ENCODE measurements at regions not wholly inside any gene's neighbourhood (a gene's known extent, or its start where the extent isn't known, plus 50 kb on each side); places are given as distances from the start of the nearest gene placed in this dataset.
"Not testable (repeated sequence)": the region's sequence is repeated elsewhere in the genome, so short reads cannot be mapped to it uniquely, and the experiment has no call there.

DNA sequence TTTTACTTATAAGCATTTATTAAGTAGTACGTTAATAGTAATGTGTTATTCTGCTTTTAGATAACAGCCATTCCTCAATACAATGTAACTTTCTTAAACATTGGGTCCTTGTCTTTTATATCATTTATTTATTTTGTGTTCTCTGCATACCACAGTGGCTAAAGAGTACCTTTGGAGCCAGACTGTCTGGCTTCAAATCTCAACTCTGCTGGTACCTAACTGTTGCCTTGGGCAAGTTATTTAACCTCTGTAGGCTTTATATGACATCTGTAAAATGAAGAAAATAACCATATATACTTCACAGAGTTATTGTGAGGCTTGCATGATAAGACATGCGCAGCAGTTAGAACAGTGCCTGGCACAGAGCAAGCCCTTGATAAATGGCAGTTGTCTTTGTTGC is 397.6 kb downstream of the MDFIC start:
- Histone ChIP-seq H3K79me2 (ENCODE audit: control insufficient read depth, insufficient read depth, low read length) (no peaks in the 10 kb centered on the region), H3K27me3 (ENCODE audit: control insufficient read depth in 2 of 2, insufficient read depth in 2 of 2, low read length in 2 of 2) (no peaks in the 10 kb centered on the region), H3K4me3 (replicated peaks in 1 of 3; ENCODE audit: insufficient read depth in 1 of 3, low read depth in 1 of 3, low read length in 3 of 3) (no peak overlapping the region), H3K4me2 (ENCODE audit: insufficient read depth, low read length) (no peak overlapping the region), H4K20me1 (replicated peaks; ENCODE audit: control insufficient read depth, extremely low read depth, insufficient read depth, low read length) (no peaks in the 10 kb centered on the region), H3K27ac (ENCODE audit: insufficient read depth, low read depth, low read length) (no peak overlapping the region), H3K36me3 (ENCODE audit: control insufficient read depth in 2 of 2, extremely low read depth in 1 of 2, insufficient read depth in 2 of 2, low read length in 2 of 2) (no peaks in the 10 kb centered on the region), H3K9me1 (replicated peaks; ENCODE audit: control insufficient read depth, extremely low read depth, insufficient read depth, low read length) (no peaks in the 10 kb centered on the region), H3K9ac (replicated peaks; ENCODE audit: extremely low read depth, insufficient read depth, low read length) (no peak overlapping the region), H3K9me3 (replicated peaks; ENCODE audit: control insufficient read depth, insufficient read depth, low read length) (no peaks in the 10 kb centered on the region), H2AFZ (ENCODE audit: low read depth, low read length) (no peak overlapping the region), H3K4me1 (ENCODE audit: control insufficient read depth, extremely low read depth, insufficient read depth, low read length) (no peaks in the 10 kb centered on the region)
- ChIA-PET CTCF (no interaction called here), POLR2A (no interaction called here)
- intact Hi-C loops (cut with micrococcal nuclease), result no loop called here
- BruUV-seq (replicated peaks), result no TSS peak
- dilution Hi-C loops (cut with MboI; ENCODE audit: extremely low pct_ligation_motif_present, low sequenced_read_pairs), result no loop called here
- FAIRE-seq (no peak), DNase-seq (ENCODE audit: low read depth, low spot score) (no peak)
- TF ChIP-seq MYC (IDR thresholded peaks at IDR 0.05; ENCODE audit: low read depth, low read length), result no peak
- no peak for TF ChIP-seq POLR2A (IDR thresholded peaks at IDR 0.05; ENCODE audit: low read depth, low read length)
- no peak for TF ChIP-seq MAX (IDR thresholded peaks at IDR 0.05; ENCODE audit: insufficient read depth, insufficient read length)
- no peak for TF ChIP-seq JUN (IDR thresholded peaks at IDR 0.05; ENCODE audit: borderline replicate concordance, insufficient read depth, insufficient read length, low read depth)
- TF ChIP-seq FOS (IDR thresholded peaks at IDR 0.05; ENCODE audit: borderline replicate concordance, insufficient read depth, low read length), result no peak
- TF ChIP-seq, protein P1, sequence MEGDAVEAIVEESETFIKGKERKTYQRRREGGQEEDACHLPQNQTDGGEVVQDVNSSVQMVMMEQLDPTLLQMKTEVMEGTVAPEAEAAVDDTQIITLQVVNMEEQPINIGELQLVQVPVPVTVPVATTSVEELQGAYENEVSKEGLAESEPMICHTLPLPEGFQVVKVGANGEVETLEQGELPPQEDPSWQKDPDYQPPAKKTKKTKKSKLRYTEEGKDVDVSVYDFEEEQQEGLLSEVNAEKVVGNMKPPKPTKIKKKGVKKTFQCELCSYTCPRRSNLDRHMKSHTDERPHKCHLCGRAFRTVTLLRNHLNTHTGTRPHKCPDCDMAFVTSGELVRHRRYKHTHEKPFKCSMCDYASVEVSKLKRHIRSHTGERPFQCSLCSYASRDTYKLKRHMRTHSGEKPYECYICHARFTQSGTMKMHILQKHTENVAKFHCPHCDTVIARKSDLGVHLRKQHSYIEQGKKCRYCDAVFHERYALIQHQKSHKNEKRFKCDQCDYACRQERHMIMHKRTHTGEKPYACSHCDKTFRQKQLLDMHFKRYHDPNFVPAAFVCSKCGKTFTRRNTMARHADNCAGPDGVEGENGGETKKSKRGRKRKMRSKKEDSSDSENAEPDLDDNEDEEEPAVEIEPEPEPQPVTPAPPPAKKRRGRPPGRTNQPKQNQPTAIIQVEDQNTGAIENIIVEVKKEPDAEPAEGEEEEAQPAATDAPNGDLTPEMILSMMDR (IDR thresholded peaks at IDR 0.05; ENCODE audit: extremely low read depth in 1 of 2, insufficient read depth in 1 of 2, low read depth in 1 of 2, low read length in 2 of 2), result no peak
- no peak for TF ChIP-seq EZH2 (IDR thresholded peaks at IDR 0.05; ENCODE audit: borderline replicate concordance, low read depth, low read length, severe bottlenecking)
- TF ChIP-seq GATA2 (IDR thresholded peaks at IDR 0.05; ENCODE audit: insufficient read depth, insufficient read length, low read depth, low read length), result no peak
- no peak for TF ChIP-seq POLR2AphosphoS5 (IDR thresholded peaks at IDR 0.05; ENCODE audit: insufficient read depth, low read depth, low read length)

- DNase-seq (ENCODE audit: low read depth, low spot score); H3K9me3 ChIP-seq (replicated peaks; ENCODE audit: control insufficient read depth, insufficient read depth, low read length); H3K9ac ChIP-seq (replicated peaks; ENCODE audit: extremely low read depth, insufficient read depth, low read length); H3K4me3 ChIP-seq (replicated peaks in 1 of 3; ENCODE audit: insufficient read depth in 1 of 3, low read depth in 1 of 3, low read length in 3 of 3); H4K20me1 ChIP-seq (replicated peaks; ENCODE audit: control insufficient read depth, extremely low read depth, insufficient read depth, low read length); H2AFZ ChIP-seq (ENCODE audit: low read depth, low read length); H3K27ac ChIP-seq (ENCODE audit: insufficient read depth, low read depth, low read length); FAIRE-seq; intact Hi-C loops (cut with micrococcal nuclease); CTCF ChIA-PET; H3K36me3 ChIP-seq (ENCODE audit: control insufficient read depth in 2 of 2, extremely low read depth in 1 of 2, insufficient read depth in 2 of 2, low read length in 2 of 2); POLR2A ChIA-PET; H3K9me1 ChIP-seq (replicated peaks; ENCODE audit: control insufficient read depth, extremely low read depth, insufficient read depth, low read length); H3K4me2 ChIP-seq (ENCODE audit: insufficient read depth, low read length); H3K79me2 ChIP-seq (ENCODE audit: control insufficient read depth, insufficient read depth, low read length); BruUV-seq (replicated peaks); H3K27me3 ChIP-seq (ENCODE audit: control insufficient read depth in 2 of 2, insufficient read depth in 2 of 2, low read length in 2 of 2); H3K4me1 ChIP-seq (ENCODE audit: control insufficient read depth, extremely low read depth, insufficient read depth, low read length); dilution Hi-C loops (cut with MboI; ENCODE audit: extremely low pct_ligation_motif_present, low sequenced_read_pairs): not testable (repeated sequence)
Measured at GRCh38 chr7:115310316-115310715, 388.4 kb downstream of the MDFIC start.

Measured in endothelial cell of umbilical vein (primary cell).